OCI-M2 (cell line): ENCODE measurements at regions not wholly inside any gene's neighbourhood (a gene's known extent, or its start where the extent isn't known, plus 50 kb on each side); places are given as distances from the start of the nearest gene placed in this dataset.
"Not testable (repeated sequence)": the region's sequence is repeated elsewhere in the genome, so short reads cannot be mapped to it uniquely, and the experiment has no call there.

Experiments used
- DNase-seq: peaks from one replicate; lab custom pipeline; 2025; ENCODE audit not compliant: unreplicated experiment; lab: John Stamatoyannopoulos, UW

- no peak for DNase-seq
These were observed 92.0 kb upstream of the KIF26B start for GRCh38 chr1:245062741-245063305.

GRCh38 chr1:245061808-245062207, 93.0 kb upstream of the KIF26B start:
- not testable (repeated sequence) for DNase-seq

GRCh38 chr1:245060684-245061374, 94.0 kb upstream of the KIF26B start:
- no peak for DNase-seq

- no peak for DNase-seq
These were observed 94.9 kb upstream of the KIF26B start for GRCh38 chr1:245059806-245060424.

- no peak for DNase-seq
These were observed 95.9 kb upstream of the KIF26B start for GRCh38 chr1:245058882-245059281.

- no peak for DNase-seq
These were observed 96.3 kb upstream of the KIF26B start for GRCh38 chr1:245058436-245058835.

GRCh38 chr1:245056913-245057312, 97.9 kb upstream of the KIF26B start:
- DNase-seq, result no peak

GRCh38 chr1:245056296-245056695, 98.5 kb upstream of the KIF26B start:
- DNase-seq, result not testable (repeated sequence)

GRCh38 chr1:245055752-245056151, 99.0 kb upstream of the KIF26B start:
- no peak for DNase-seq

GRCh38 chr1:245054507-245055270, 100.1 kb upstream of the KIF26B start:
- DNase-seq, result no peak

- DNase-seq, result no peak
These were observed 100.7 kb upstream of the KIF26B start for GRCh38 chr1:245054105-245054504.

- DNase-seq, result no peak
These were observed 102.5 kb upstream of the KIF26B start for GRCh38 chr1:245052258-245052657.

GRCh38 chr1:245051349-245052221, 103.2 kb upstream of the KIF26B start:
- peak; percentile 25 for DNase-seq

- DNase-seq, result no peak
These were observed 108.0 kb upstream of the KIF26B start for GRCh38 chr1:245046769-245047168.

- DNase-seq, result no peak
These were observed 108.5 kb upstream of the KIF26B start for GRCh38 chr1:245046315-245046714.

- no peak for DNase-seq
These were observed 109.5 kb upstream of the KIF26B start for GRCh38 chr1:245045087-245045881.

GRCh38 chr1:245043611-245043940, 111.2 kb upstream of the KIF26B start:
- no peak for DNase-seq

- DNase-seq, result no peak
These were observed 113.6 kb upstream of the KIF26B start for GRCh38 chr1:245041058-245041698.

GRCh38 chr1:245039196-245039595, 115.6 kb upstream of the KIF26B start:
- no peak for DNase-seq

GRCh38 chr1:245036102-245036501, 118.7 kb upstream of the KIF26B start:
- DNase-seq, result no peak
